Fibroblast of villous mesenchyme (primary cell): ENCODE measurements at regions not wholly inside any gene's neighbourhood (a gene's known extent, or its start where the extent isn't known, plus 50 kb on each side); places are given as distances from the start of the nearest gene placed in this dataset.

Experiments used
- DNase-seq: peaks from one replicate; pipeline ENCODE4 v3.0.0-alpha.2; 2010; ENCODE audit warnings: low read depth
- H3K4me3 ChIP-seq: 2 replicates; pipeline ENCODE4 v1.5.1; 2011; ENCODE audit warnings: low read depth, mild to moderate bottlenecking, low read length
- TF ChIP-seq, protein P1 (sequence below): IDR thresholded peaks from 2 replicates; pipeline ENCODE4 v1.5.1; 2012; ENCODE audit warnings: low read depth, mild to moderate bottlenecking, low read length; ENCODE audit not compliant: insufficient read depth

DNA sequence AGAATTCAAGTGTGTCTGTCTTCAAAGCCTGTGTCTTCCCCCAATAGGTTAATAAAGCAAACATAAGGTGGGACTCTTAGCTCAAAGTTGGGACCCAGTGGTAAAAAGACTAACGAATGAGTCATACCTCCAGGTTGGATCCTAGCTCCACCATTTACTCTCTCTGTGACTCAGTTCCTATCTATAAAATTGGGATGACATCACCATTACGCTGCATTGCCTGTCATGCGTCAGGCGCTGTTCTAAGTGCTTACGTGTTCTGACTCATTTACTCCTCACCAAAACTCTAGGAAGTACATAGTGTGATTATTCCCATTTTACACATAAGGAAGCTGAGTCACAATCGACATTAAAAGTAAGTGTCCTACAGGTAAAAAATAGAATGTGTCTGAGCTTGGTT lies 915.8 kb downstream of the VRK1 start:
- DNase-seq = no peak
- TF ChIP-seq, protein P1, sequence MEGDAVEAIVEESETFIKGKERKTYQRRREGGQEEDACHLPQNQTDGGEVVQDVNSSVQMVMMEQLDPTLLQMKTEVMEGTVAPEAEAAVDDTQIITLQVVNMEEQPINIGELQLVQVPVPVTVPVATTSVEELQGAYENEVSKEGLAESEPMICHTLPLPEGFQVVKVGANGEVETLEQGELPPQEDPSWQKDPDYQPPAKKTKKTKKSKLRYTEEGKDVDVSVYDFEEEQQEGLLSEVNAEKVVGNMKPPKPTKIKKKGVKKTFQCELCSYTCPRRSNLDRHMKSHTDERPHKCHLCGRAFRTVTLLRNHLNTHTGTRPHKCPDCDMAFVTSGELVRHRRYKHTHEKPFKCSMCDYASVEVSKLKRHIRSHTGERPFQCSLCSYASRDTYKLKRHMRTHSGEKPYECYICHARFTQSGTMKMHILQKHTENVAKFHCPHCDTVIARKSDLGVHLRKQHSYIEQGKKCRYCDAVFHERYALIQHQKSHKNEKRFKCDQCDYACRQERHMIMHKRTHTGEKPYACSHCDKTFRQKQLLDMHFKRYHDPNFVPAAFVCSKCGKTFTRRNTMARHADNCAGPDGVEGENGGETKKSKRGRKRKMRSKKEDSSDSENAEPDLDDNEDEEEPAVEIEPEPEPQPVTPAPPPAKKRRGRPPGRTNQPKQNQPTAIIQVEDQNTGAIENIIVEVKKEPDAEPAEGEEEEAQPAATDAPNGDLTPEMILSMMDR = no peak
- no peak overlapping the region for H3K4me3 ChIP-seq

DNA sequence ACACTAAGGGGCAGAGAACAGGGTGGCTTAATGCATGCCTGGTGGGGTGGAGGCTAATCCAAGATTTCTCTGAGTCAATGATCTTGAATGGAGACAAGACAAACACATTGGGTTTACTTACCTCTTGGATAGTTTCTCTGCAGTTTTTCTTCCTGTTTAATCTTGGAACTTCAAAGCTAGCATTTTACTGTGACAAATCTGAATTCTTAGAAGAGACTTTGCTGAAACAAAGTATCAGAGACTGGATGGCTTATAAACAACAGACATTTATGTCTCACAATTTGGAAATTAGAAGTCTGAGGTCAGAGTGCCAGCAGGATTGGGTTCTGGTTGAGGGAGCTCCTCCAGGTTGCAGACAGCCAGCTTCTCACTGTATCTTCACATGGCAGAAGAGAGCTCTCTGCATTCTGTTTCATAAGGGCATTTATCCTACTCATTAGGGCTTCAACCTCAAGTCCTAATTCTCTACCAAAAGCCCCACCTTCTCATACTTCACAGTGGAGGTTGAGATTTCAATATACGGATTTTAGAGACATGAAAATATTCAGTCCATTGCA lies 921.8 kb downstream of the VRK1 start:
- H3K4me3 ChIP-seq = no peak overlapping the region
- no peak for DNase-seq
- TF ChIP-seq, protein P1 = no peak

DNA sequence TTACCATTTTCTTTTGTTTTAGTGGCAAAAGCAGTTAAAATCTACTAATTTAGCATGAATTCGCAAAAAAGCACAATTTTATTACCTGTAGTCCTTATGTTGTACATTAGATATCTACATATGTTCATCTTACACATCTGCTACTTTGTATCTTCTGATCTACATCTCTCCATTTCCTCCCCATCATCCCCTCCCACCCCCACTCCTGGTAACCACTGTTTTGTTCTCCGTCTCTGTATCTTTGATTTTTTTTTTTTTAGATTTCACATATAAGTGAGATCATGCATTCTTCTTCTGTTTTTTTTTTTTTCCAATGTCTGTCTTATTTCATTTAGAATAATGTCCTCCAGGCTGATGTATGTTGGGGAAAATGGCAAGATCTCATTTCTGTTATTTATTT lies 922.7 kb downstream of the VRK1 start:
- no peak for DNase-seq
- TF ChIP-seq, protein P1 = no peak
- no peak overlapping the region for H3K4me3 ChIP-seq

DNA sequence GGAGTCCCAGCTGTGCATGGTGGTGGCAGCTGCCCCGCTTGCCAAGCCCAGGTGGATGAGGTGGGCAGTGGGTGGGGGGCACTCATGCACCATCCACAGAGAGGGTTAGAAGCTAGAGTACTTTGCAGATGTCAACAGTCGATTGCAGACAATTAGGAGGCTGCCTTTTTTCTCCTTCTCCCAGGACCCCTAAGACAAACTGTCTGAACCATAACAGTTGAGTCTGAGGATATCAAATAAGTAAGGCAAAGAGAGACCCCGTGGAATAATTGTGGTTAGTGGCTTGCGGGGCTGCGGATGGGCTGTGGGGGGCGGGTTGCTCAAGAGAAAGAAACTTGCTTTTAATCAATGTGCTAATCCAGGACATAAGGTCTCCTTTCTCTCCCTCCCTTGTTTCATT lies 926.2 kb downstream of the VRK1 start:
- no peak overlapping the region for H3K4me3 ChIP-seq
- no peak for DNase-seq
- TF ChIP-seq, protein P1 = no peak

DNA sequence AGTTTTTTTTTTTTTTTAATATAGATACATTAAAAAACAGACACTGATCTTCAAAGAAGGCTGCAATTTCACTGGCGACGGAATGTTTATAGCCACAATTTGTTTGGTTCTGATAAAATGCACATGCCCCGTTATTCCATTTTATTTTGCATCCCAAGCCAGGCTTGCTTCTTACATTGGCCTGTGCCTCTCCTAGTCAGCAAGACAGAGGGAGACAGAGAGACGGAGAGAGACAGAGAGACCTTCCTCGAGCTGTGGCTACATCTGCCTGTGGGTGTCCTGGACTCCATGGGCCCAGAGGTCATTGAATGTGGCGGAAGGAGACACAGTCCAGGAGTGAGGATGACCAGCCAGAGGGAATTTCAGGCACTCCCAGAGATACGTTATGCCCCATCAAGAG lies 926.6 kb downstream of the VRK1 start:
- no peak overlapping the region for H3K4me3 ChIP-seq
- no peak for DNase-seq
- TF ChIP-seq, protein P1 = no peak

DNA sequence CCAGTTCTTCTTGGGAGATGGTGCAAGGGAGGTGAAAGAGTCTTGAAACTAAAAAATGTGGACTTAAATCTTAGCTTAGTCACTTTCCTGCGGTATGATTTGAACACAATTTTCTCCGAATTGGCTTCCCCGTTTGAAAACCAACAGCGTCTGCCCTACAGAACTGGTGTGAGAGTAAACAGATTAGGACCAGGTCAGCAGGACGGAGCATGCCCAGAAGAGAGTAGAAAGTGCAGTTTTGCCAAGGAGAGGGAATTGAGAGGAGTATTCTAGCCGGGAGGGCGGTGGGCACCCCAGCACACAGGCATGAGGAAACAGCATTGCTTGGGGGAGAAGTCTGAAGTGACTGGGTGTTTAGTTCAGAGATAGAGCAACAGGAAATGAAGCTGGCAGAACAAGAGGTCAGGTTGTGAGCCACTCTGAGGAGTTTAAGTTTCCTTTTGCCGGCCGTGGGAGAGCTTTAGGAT lies 927.1 kb downstream of the VRK1 start:
- TF ChIP-seq, protein P1 = no peak
- no peak overlapping the region for H3K4me3 ChIP-seq
- no peak for DNase-seq

DNA sequence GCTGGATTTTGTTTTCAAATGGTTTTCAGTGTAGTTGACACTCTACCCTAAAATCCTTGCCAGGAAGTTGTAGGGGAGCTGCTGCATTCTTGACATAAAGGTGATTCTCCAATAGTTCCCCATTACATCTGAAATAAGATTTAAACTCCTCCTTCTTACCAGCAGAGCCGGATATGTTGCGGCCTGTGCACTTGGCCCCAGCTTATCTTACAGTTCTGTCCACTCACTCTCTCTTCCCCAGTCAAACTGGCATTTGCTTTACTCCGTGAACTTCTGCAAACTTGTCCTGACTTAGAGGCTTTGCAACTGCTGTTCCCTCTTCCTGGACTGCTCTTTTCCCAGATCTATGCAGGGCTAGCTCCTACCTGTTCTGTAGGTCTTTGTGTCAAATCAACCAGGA lies 929.5 kb downstream of the VRK1 start:
- no peak for DNase-seq
- H3K4me3 ChIP-seq = no peak overlapping the region
- TF ChIP-seq, protein P1 = no peak
